Suprapubic skin (tissue), 4 donors: ENCODE measurements at regions not wholly inside any gene's neighbourhood (a gene's known extent, or its start where the extent isn't known, plus 50 kb on each side); places are given as distances from the start of the nearest gene placed in this dataset.

ENCODE experiments used
- CTCF ChIP-seq, 2 donors: fragments of 200-600 bp in 1 of 2; fragments of 450-650 bp in 1 of 2; sonication (generic) in 1 of 2; IDR thresholded peaks; one replicate each; pipeline ENCODE4 v1.5.1; 2016 to 2019; ENCODE audit warnings: antibody characterized with exemption in 2 of 2, mild to moderate bottlenecking in 1 of 2, moderate library complexity in 1 of 2
- EP300 ChIP-seq: sonication (generic); formaldehyde crosslinking; IDR thresholded peaks from one replicate; pipeline ENCODE4 v1.6.1; 2017; ENCODE audit warnings: antibody characterized with exemption
- POLR2A ChIP-seq, 2 donors: fragments of 450-650 bp; IDR thresholded peaks; one replicate each; pipeline ENCODE4 v1.6.1; 2017; ENCODE audit warnings: antibody characterized with exemption in 2 of 2, mild to moderate bottlenecking in 2 of 2, moderate library complexity in 2 of 2
- POLR2AphosphoS5 ChIP-seq, 3 donors: sonication (generic); formaldehyde crosslinking; IDR thresholded peaks; one replicate each; pipeline ENCODE4 v1.6.1; 2017; ENCODE audit warnings: antibody characterized with exemption in 3 of 3

GRCh38 chr6:169832247-169832948 lies 81.0 kb downstream of the ERMARD start:
- TF ChIP-seq CTCF (IDR thresholded peaks at IDR 0.05) = no peak
- TF ChIP-seq POLR2A (IDR thresholded peaks at IDR 0.05) = no peak
- no peak for TF ChIP-seq POLR2AphosphoS5 (IDR thresholded peaks at IDR 0.05)
- TF ChIP-seq EP300 = no peak
